ENCODE measurements at regions not wholly inside any gene's neighbourhood (a gene's known extent, or its start where the extent isn't known, plus 50 kb on each side); places are given as distances from the start of the nearest gene placed in this dataset.

DNA sequence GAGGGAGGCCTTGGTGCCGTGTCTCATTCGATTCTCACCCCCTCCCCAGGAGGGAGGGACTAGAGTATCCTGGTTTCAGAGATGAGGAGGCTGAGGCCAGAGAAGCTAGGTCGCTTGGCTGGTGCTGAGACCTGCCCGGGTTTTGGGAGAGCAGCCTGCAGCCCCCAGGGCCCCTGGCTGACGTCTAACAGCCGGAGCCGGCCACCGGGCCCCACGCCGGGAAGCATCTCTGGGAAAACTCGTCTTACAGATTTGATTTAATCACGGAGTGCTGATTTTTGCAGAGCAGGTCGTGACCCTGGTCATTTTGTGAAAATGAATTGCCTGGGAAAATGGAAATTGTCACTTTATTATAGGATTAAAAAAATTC, 97.5 kb downstream of the MICALL2 start:
- TF ChIP-seq, protein P1, sequence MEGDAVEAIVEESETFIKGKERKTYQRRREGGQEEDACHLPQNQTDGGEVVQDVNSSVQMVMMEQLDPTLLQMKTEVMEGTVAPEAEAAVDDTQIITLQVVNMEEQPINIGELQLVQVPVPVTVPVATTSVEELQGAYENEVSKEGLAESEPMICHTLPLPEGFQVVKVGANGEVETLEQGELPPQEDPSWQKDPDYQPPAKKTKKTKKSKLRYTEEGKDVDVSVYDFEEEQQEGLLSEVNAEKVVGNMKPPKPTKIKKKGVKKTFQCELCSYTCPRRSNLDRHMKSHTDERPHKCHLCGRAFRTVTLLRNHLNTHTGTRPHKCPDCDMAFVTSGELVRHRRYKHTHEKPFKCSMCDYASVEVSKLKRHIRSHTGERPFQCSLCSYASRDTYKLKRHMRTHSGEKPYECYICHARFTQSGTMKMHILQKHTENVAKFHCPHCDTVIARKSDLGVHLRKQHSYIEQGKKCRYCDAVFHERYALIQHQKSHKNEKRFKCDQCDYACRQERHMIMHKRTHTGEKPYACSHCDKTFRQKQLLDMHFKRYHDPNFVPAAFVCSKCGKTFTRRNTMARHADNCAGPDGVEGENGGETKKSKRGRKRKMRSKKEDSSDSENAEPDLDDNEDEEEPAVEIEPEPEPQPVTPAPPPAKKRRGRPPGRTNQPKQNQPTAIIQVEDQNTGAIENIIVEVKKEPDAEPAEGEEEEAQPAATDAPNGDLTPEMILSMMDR (conservative IDR thresholded peaks at IDR 0.05; ENCODE audit: low read depth, low read length), result no peak
- H3K4me3 ChIP-seq (ENCODE audit: low read length), result no peak overlapping the region
- no peak for DNase-seq (ENCODE audit: low read depth)

DNA sequence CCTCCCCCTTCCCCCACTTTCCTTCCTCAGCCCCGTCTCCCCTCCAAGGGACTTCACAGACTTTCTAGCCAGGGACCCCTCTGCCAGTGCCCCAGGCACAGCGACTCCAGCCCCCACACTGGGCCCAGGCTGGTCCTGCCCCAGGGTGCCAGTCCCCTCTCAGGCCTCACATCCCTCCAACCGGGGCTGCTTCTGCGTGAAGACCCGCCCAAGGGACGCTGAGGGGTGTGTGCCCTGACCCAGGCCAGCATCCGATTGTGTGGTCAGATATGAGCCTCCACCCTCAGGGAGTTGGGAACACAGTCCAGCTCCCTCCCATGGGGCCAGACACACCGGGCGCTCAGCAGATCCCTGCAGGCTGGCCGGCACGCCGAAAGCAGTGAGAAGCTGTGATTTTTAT, 97.0 kb downstream of the MICALL2 start:
- TF ChIP-seq, protein P1 (conservative IDR thresholded peaks at IDR 0.05; ENCODE audit: low read depth, low read length), result no peak
- no peak overlapping the region for H3K4me3 ChIP-seq (ENCODE audit: low read length)
- no peak for DNase-seq (ENCODE audit: low read depth)

DNA sequence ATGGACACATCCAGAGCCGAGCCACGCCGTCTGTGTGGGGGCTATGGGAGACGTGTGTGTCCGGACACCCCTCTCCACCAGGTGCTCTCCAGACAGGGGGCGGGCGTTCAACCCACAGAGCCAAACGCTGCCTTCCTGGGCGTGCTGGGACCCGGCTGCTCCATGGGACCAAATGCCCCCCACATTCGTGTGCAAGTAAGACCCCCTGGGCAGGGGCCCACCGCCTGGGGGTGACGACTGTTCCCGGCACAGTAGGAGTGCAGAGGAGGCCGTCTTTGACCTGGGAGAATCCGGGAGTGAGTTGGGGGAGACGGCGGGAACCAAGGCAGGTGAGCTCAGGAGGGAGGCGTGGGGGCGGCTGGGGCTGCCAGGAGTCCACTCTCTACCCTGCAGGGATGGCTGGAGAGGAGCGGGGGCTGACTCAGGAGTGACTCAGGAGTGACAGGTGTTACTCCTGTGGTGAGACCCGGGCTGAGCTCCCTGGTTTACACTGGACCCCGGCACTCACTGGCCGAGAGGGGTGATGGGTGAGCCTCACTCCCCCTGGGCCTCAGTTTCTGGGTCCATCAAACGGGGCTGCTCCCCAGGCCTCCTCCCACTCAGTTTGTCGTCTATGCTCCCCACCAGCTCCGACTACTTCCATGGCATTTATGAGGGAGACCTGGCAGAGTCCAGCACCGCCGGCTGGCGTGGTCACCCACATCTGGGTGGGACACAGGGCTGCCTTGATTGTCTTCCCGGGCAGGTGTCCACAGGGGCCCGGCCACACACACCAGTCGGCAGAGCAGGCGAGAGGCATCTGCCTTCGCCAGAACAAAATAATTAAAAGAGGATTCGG, 95.0 kb downstream of the MICALL2 start:
- DNase-seq (ENCODE audit: low read depth), result no peak
- H3K4me3 ChIP-seq (ENCODE audit: low read length), result no peak overlapping the region
- TF ChIP-seq, protein P1 (conservative IDR thresholded peaks at IDR 0.05; ENCODE audit: low read depth, low read length), result no peak

DNA sequence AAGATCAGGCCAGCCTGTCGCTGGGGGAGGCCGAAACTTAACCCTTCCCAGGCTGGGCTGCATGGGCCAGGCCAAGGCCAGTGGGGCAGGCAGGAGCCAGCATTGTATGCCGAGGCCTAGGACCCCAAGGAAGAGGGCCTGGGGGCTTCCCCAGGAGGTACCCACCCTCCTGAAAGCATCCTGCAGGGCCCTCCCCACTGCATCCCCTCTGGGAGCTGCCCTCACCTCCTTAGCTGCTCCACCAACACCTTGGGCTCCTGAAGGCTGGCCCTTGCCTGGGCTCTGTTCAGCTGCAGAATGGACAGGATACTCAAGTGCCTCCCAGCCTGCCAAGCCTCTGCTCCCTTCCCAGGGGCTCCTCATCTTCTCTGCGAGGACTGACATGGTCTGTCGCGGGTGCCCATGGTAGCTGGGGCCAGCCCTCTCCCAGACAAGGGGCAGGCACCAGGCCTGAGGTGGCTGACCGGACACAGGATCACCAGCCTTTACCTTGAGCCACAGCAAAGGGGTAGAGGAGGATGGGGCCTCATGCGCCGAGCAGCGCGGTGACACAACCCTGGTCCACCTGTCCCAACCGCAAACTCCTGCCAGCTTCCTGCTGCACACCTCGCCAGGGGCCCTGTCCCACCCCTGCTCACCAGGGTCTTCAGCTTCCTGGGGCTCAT, 94.2 kb downstream of the MICALL2 start:
- TF ChIP-seq, protein P1 (conservative IDR thresholded peaks at IDR 0.05; ENCODE audit: low read depth, low read length), result no peak
- no peak for DNase-seq (ENCODE audit: low read depth)
- no peak overlapping the region for H3K4me3 ChIP-seq (ENCODE audit: low read length)

DNA sequence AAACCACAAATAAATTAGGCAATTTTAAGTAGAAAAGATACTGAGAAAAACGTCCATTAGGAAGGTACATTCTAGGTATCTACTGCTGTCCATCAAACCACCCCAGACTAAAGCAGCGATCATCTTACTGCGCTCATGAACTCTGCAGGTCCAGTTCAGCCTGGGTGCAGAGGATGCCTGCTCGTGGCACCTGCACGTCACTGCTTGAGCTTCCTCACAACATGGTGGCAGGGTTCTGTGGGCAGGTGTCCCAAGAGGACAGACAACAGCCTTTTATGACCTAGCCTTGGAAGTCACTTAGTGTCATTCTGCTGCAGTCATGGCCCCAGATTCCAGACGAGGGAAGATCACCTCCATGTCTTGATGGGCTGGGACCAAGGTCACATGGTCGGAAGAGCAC, 93.4 kb downstream of the MICALL2 start:
- no peak overlapping the region for H3K4me3 ChIP-seq (ENCODE audit: low read length)
- no peak for DNase-seq (ENCODE audit: low read depth)
- TF ChIP-seq, protein P1 (conservative IDR thresholded peaks at IDR 0.05; ENCODE audit: low read depth, low read length), result no peak

DNA sequence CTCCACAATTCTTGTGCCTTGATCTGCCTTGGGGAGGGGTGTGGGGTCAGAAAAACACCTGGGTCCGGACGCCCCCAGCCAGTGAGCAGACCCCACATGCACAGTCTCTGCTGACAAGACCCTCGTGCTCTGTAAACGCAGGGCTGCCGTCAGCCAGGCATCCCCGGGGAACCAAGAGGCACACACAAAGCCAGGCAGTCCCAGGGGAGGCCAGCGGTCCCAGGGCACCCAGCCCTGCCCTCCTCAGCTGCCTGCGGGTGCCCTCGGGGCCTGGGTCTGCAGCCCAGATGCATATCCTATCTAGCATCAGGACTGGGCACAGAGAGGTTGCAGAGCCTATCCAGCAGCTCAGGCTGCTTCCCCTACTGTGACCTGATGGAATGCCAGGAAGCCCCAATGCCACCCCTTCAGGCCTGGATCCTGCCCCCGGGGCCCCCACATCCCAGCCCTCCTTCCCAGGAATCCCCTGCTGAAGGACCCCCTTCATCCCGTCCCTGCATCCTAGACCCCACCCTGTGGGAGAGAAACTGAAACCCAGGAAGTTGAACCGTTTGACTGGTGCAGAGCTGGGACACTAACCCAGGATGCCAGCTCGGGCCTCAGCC, 92.4 kb downstream of the MICALL2 start:
- TF ChIP-seq, protein P1 (conservative IDR thresholded peaks at IDR 0.05; ENCODE audit: low read depth, low read length), result no peak
- H3K4me3 ChIP-seq (ENCODE audit: low read length), result no peak overlapping the region
- DNase-seq (ENCODE audit: low read depth), result no peak
